IPS DF 4.7 (cell line): ENCODE measurements at regions not wholly inside any gene's neighbourhood (a gene's known extent, or its start where the extent isn't known, plus 50 kb on each side); places are given as distances from the start of the nearest gene placed in this dataset.

Experiments
- DNase-seq: peaks from one replicate; pipeline ENCODE4 v3.0.0-alpha.2; 2013; ENCODE audit warnings: low spot score; ENCODE audit errors: extremely low read depth

DNA sequence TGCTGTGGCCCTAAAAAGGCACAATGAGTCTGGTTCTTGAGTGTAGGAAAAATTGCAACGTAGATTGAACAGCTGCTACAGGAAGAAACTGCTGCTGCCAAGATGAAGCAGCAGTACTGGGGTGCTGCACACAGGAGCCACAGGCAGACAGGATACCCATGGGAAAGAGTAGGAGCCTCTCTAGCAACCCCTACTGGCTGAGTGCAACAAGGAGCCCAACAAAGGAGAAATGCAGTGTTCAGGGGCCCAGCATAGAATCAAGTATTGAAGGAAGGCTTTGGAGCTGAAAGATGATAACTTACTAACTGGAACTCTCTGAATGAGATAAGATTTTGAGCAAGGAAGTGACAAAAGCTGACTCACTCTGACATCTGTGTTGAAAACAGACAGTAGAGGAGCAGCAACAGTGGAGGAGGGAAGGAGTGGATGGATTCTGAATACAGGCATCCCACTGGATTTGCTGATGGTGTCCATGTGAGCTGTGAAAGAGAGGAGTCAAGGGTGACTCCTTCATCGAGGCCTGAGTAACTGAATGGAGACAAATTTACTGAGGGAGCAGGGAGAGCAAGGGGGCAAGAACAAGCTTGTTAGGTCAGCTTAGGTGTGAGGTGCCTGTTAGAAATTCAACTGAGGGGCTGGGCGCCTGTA is 534.7 kb upstream of the JARID2 start:
- DNase-seq = no peak

DNA sequence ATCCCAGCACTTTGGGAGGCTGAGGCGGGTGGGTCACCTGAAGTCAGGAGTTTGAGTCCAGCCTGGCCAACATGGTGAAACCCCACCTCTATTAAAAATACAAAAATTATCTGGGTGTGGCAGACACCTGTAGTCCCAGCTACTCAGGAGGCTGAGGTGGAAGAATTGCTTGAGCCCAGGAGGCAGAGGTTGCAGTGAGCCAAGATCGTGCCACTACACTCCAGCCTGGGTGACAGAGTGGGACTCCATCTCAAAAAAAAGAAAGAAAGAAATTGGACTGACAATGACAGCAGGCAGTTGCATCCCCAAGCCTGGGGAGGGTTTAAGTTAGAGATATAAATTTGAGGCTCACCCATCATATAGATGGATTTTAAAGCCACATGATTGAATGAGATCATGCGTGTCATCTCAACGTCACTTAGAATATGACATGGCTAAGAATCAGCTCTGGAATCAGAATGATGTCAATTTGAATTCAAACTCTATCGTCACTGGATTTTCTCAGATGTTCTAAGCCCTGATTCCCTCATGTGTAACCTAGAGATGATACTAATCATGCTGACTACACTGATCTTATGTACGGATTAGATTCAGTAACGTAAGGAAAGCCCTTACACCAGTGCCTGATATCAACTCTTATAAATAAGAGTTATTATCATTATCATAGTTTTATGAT is 534.0 kb upstream of the JARID2 start:
- no peak for DNase-seq

DNA sequence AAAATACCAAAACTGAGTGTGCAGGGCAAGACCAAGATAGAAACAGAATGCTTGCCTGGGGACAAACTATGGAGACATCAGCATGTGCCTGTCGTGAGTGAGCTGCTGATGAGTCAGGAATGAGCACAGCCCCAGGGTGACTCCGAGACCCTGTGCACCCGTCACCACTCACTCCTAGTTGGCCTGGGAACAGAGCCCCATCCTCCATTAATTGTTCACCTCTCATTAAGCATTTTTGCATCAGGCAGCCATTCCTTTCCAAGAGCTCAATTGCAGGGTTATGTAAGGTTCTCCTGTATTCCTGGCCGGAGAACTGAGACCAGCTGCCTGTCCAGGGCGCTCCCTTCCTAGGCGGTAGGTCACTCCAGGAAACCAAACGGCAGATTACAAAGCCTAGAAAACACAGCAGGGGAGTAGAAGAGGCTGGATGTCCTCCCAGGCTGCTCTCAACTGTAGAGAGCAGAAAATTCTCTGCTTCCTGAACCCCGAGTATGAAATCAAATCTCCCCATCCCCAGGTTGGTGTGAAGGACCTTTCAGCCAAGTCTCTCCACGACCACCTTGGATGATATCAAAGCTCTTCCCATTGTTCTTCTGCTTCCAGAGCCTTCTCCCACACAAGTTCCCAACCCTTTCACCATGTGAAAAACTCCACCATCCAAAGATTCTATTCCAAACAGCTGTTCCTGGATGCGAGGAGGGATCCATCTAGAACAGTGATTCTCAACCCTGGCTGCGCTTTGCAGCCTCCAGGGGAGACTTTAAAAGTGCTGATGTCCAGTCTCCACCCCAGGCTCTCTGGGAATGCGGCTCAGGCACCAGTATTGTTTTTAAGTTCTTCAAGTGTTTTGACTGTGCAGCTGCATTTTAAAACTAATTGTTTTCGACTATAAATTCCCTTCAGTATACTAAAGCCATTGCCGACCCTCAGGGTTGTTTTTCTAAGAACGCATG is 532.6 kb upstream of the JARID2 start:
- no peak for DNase-seq

DNA sequence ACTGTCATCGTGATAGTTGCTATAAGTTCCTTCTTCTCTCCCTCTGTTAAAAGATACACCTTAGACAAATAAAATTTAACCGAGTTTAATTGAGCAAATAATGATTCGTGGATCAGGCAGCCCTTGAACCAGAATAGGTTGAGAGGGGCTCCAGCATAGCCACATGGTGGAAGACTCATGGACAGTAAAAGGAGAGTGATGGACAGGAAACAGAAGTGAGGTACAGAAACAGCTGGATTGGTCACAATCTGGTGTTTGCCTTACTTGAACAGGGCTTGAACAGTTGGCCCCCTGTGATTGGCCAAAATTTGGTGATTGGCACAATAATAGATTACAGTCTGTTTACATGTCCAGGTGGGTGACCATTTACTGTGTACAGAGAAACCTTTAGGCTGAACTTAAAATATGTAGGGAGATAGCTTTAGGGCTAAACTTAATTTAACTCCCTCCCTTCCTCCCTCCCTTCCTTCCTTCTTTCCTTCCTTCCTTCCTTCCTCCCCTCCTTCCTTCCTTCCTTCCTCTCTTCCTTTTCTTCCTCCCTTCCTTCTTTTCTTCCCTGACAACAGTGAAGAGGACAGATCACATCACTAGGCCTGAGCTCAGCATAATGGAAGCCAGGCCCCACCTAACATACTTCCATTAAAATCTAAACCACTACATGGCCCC is 531.8 kb upstream of the JARID2 start:
- DNase-seq = no peak

DNA sequence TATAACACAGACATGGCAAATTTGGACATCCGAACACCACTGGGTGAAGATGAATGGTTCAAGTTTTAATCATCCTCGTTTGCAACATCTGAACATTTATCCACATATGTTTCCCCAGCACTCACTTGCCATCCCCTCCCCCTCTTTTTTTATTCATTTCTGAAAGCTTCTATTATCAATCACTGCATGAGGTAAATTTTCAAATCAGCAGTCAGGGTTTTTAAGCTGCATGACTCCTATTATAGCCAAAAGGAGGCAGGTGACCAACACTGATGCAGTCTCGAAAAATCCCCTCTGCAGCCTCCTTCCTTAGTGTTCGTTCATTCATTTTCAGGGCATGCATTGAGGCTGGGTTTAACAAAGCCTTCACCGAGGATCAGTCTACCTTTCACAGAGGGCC is 530.8 kb upstream of the JARID2 start:
- DNase-seq = no peak

DNA sequence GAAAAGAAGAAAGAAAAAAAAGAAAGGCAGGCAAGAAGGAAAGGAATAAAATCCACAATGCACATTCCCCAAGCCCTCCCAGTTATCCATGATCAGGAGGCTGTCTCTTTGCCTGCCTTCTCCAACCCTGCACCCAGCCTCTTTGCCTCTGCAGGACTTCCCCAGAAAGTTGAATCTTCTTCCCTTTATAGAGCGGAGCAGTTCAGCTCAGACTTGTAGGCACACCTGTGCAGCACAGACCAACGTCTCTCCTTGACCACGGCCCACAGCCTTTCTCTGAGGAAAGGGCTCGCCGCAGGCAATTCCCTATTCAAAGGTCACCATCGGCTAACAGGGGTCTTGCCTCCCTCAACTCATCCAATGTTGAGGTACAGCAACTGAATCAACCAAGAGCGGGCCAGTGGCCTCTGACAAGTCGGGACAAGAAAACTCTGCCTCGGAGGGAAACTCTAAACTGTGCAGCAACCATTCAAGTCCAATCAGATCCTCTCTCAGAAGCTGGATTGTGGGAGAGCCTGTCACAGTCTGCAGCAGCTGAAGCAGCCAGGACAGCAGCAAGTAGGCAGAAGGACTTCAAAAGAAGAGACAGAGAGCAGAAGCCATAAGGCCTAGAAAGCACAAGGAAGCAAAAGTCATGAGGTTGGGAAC is 529.2 kb upstream of the JARID2 start:
- no peak for DNase-seq

DNA sequence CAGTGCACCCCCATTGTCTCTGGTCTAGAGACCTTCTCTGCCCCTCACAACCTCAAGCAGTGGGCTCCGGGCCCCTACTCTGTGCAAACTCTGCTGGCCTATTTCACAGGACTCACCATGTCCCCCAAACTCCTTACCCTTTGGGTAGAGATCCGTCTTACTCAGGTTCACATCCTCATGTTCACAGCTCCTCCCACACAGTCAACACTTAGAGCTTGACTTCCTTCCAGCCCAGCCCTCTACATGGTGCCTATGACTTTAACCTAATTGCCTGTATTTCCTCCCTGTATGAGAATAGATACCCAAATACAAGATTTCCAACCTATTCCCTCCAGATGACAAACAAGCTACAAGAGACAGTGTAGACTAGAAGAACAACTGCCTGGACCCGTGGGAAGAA is 528.6 kb upstream of the JARID2 start:
- no peak for DNase-seq

DNA sequence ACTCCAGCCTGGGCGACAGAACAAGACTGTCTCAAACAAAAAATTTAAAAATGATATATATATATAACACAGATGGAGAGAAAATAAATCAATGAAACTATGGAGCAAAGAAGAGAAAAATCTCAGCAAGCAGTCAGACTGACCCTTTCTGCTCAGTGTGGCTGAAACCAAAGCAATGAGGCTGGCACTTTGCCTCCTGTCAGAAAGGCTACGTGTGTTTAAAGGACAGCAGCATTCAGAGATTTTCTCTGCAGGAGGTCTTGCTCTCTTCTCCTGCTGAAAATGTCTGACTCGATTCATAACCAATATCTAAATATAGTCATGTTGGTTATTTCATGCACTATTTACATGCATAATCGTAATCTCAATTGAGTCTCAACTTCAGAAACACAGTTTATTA is 527.0 kb upstream of the JARID2 start:
- no peak for DNase-seq

DNA sequence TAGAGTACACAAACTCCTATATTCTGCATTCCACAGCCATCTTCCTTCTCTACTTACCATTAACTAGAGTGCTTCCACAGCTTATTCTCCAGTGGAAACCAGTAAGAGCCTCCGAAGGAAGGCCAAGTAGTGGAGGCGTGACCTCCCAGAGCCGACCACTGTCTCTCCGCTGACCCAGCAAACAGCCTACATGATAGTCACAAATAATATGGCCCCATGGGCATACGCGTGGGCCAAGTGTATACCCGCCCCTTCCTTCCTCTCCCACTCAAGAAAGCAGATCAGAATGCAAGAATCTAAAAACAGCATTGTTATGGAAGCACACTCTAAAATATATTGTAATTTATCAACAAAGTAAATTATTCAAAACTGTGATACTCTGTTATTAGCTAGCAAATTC is 526.6 kb upstream of the JARID2 start:
- DNase-seq = no peak

DNA sequence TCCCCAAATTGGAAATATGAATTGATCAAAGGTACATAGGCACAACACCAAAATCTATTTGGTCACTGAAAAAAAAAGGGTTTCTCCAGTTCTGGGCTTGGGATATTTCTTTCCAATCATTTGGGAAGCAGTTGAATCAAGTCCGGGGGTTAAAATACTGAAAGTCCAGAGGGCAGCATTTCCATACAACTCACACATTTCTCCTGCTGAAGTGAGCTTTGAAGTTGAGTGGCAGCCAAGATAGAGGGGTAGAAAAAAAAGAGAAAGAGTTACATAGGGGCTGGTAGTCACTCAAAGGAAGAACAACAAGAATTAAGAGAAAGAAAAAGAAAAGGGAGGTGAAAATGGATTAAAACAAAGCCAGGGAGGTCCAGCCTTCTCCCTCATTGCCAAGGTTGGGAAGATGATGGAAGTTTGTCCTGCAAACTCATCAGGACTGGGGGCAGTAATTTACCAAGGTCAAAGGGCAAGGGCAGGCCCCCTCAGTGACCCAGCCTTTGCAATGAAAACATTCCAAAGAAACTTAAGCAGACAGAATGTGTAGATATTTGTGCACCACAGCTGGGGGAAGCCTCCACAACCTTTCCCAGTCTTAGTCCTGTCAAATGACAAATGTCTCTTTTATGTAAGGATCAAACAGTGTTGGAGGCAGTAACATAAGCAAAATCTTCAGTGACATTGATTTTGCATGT is 525.3 kb upstream of the JARID2 start:
- DNase-seq = no peak

DNA sequence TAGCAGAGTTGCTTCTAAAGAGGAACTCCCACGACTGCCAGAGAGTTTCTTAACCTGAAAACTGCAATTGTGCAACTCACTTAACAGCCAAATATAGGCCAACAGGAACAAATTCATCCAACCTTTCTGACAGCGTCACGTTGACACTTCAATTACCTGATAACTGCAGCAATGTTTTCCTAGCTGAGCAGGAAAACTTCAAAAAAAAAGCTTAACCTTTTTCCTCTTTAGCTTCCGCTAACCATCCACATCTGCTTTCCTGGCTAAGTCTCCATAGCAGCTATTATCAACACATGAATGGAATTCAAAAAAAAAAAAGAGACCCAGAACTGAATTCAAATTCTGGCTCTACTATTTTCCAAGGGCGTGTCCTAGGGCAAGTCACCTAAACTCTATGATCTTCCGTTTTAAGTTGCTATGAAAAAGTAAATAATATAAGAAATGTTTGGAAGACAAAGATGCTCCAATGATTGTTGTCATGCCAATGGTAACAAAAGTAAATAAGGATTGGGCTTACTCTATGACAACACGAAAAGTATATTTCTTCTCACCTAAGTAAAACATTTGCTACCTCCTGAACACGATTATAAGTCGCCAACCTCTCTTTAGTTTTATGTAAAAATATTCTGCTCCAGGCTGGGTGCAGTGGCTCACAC is 524.6 kb upstream of the JARID2 start:
- no peak for DNase-seq

DNA sequence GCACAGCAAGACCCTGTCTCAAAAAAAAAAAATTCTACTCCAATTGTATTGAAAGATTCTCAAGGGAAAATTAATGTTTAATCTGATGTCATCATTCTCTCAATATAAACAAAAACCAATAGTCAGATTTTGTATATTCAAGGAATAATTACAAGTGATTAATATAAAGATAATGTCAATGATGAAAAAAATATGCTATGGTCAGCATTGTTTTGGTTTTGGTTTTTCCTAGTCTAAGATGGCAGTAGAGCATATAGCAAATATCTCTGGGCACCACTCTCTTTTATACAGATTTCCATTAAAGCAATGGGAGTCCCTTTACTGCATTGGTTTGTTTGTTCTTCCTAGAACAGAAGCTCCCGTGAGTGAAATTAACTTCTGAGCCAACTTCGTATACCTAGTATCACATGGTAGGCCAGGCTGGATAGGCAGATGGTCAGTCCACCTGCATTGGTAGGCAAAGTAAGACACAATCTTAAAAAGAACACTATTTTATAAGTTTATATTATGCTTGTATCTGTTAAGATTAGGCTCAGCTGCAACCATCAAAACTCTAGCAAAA is 523.8 kb upstream of the JARID2 start:
- DNase-seq = no peak

DNA sequence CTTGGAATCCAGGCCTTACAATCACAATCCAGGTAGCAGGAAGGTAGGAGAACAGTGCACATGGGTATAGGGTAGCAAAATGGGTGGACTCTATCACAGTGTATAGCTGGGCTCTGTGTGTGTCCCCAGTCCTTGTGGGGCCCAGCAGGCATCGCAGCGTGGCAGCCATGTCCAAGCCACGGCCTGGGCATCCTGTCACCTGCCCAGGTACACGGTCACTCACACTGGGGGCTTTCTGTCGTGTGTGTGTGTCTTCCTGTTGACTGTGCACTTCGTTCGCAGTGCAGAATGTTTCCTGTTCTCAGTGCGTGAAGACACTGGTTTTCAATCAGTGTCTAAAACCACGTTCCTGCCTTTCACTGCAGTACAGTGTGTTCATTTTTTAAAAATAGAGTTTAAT is 523.2 kb upstream of the JARID2 start:
- DNase-seq = no peak

DNA sequence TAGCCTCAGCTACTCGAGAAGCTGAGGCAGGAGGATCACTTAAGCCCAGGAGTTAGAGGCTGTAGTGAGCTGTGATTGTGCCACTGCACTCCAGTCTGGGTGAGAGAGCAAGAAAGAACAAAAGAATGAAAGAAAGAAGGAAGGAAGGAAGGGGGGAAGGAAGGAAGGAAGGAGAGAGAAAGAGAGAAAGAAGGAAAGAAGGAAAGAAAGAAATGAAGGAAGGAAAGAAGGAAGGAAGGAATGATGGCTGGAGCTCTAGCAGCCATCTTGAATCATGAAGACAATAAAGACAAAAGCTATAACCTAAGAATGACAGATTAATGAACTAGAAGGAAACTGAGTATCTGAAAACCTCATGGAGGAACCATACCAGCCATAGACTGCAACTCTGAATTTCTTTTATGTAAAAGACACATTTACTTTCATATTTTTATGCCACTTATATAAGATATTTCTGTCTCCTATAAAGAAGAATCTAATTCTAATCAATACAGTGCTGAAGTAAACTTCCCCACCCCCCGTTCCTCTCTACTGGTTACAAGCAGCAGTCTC is 522.3 kb upstream of the JARID2 start:
- DNase-seq = no peak

DNA sequence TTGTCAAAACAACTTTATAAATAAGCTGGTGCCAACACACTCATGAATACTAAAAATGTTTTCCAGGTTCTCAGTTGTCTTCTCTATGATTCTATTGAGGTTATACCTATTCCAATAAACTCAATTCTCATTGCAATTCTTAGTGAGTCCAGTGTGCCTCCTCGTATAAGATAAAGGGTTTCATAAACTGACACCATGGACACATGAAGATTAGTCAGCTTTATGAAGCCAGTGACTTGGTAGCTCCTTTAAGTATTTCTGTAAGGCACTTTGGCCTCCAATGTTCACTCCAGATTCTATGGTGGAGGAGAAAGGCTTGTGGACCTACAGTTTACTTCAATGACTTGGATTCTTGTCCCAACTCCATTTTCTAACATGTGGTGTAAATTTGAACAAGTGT is 521.3 kb upstream of the JARID2 start:
- DNase-seq = no peak

DNA sequence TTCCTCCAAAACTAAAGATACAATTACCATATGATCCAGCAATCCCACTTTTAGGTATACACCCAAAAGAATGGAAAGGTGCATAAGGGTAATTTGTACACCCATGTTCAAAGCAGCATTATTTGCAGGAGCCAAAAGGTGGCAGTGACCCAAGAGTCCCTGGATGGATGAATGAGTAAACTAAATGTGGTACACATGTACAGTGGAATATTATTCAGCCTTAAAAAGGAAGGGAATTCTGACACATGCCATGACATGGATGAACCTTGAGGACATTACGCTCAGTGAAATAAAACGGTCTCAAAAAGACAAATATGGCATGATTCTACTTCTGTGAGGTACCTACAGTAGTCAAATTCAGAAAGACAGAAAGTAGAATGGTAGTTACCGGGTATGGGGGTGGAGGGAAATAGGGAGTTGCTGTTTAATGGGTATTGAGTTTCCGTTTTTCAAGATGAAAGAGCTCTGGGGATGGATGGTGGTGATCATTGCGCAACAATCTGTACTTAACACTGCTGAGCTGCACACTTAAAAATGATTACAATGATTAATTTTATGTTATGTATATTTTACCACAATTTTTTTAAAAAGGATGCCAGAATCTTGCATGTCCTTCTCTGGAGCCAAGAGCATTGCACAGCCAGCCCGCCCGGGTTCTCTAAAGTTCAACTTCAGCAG is 518.9 kb upstream of the JARID2 start:
- DNase-seq = no peak

DNA sequence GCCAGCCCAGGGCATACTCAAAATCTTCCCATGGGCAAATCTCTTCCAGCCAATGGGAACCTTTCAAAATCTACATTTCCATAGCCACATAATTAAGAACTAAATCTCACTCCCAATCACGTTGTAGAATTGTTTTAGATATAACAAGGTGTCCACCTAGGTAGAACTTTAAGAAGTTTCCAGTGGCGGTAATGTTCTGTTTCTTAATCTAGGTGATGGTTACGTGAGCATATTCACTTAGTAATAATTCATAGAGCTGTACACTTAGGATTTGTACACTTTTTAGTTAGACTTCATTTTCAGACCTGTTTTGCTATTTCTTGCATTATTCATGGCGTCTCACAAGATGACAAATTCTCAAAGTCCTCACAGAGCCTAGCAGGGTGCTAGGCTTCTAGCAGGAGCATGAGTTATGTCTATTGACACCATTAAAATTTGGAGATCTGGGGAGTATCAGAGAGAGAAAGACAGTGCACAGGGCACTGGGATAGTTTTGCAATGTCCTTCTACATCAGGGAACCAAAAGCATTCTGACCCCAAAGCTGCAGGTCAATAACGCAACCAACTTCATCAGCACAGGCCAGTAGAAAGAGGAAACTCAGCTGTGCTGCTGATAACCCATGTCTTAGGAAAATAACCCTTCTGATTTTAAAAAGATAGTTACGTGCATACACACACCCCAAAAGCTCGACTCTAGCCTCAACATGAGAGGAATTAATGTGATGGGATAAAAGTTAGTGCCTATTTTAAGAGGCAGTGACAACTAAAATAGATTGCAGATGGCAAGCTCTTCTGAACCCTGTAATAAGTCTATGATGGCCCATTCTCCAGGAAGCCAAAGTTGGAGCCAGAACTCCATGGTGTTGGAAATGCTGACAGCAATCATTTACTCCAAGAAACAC is 518.1 kb upstream of the JARID2 start:
- DNase-seq = no peak
